Nephron progenitor cell (in vitro differentiated cells): ENCODE measurements at regions not wholly inside any gene's neighbourhood (a gene's known extent, or its start where the extent isn't known, plus 50 kb on each side); places are given as distances from the start of the nearest gene placed in this dataset.

Experiments used
- DNase-seq: peaks from one replicate; pipeline ENCODE4 v3.0.0; 2021
- H3K27ac Mint-ChIP-seq: 2 replicates; pipeline ENCODE4 v1.8.0; 2021; ENCODE audit warnings: mild to moderate bottlenecking, moderate library complexity, mixed read lengths
- H3K27me3 Mint-ChIP-seq: 2 replicates; pipeline ENCODE4 v1.8.0; 2021; ENCODE audit warnings: mild to moderate bottlenecking, low read depth, mixed read lengths; ENCODE audit not compliant: poor library complexity
- H3K36me3 Mint-ChIP-seq: 2 replicates; pipeline ENCODE4 v1.8.0; 2021; ENCODE audit warnings: low read depth, mixed read lengths
- H3K4me1 Mint-ChIP-seq: 2 replicates; pipeline ENCODE4 v1.8.0; 2021; ENCODE audit warnings: mixed read lengths
- H3K4me3 Mint-ChIP-seq: 2 replicates; pipeline ENCODE4 v1.8.0; 2021; ENCODE audit warnings: mild to moderate bottlenecking, moderate library complexity, mixed read lengths
- H3K9me3 Mint-ChIP-seq: 2 replicates; pipeline ENCODE4 v1.8.0; 2021; ENCODE audit warnings: mild to moderate bottlenecking, moderate library complexity, mixed read lengths
- TF ChIP-seq, protein P1 (sequence below): fragments of 200-600 bp; sonication (generic); IDR thresholded peaks from 2 replicates; pipeline ENCODE4 v1.5.0; 2021; ENCODE audit warnings: antibody characterized with exemption

DNA sequence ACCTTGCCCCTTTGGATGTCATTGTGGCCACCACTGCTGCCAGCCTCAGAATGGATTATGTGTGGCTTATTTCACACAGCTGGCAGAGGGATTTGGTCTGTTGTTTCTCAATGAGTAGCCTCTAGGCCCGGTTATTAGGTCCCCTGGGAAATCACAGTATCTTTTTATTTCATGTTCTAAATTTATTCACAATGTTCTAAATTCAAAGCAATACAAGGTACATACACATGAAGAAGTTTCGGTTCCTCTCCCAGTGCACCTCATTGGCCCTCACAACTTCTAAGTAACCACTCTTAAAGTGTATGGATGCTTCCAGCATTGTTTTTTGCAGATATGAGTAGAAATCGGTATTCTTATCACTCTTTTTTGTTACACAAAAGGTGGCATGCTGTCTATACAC lies 262.7 kb downstream of the RCHY1 start:
- no peak overlapping the region for H3K4me3 Mint-ChIP-seq
- no peaks in the 10 kb centered on the region for H3K9me3 Mint-ChIP-seq
- peaks cover 44% of the 10 kb centered on the region for H3K4me1 Mint-ChIP-seq
- TF ChIP-seq, protein P1, sequence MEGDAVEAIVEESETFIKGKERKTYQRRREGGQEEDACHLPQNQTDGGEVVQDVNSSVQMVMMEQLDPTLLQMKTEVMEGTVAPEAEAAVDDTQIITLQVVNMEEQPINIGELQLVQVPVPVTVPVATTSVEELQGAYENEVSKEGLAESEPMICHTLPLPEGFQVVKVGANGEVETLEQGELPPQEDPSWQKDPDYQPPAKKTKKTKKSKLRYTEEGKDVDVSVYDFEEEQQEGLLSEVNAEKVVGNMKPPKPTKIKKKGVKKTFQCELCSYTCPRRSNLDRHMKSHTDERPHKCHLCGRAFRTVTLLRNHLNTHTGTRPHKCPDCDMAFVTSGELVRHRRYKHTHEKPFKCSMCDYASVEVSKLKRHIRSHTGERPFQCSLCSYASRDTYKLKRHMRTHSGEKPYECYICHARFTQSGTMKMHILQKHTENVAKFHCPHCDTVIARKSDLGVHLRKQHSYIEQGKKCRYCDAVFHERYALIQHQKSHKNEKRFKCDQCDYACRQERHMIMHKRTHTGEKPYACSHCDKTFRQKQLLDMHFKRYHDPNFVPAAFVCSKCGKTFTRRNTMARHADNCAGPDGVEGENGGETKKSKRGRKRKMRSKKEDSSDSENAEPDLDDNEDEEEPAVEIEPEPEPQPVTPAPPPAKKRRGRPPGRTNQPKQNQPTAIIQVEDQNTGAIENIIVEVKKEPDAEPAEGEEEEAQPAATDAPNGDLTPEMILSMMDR = no peak
- DNase-seq = no peak
- peak overlapping the region; percentile 84 for H3K27ac Mint-ChIP-seq
- peaks cover 8% of the 10 kb centered on the region for H3K27me3 Mint-ChIP-seq
- H3K36me3 Mint-ChIP-seq = no peaks in the 10 kb centered on the region

DNA sequence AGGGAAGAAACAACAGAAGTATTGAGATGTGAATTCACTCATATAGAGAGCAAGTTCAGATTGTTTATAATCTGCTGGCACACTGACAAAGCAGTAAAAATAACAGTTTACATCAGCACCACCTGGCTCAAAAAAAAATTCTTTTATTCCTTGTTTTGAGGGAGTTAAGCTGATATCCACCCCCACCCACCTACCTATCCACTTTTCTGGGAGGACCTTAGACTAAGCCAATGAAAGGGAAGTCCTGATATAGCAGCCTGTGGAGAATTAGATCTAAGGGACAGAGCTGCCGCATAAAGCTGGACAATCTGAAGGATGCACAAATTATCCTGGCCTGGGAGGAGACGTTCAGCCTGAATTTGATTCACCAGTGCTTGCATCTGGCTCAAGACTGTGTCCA lies 264.5 kb downstream of the RCHY1 start:
- Mint-ChIP-seq H3K4me3 (no peak overlapping the region), H3K27me3 (peaks cover 8% of the 10 kb centered on the region), H3K36me3 (no peaks in the 10 kb centered on the region), H3K9me3 (peaks cover 8% of the 10 kb centered on the region), H3K27ac (no peak overlapping the region), H3K4me1 (peaks cover 39% of the 10 kb centered on the region)
- TF ChIP-seq, protein P1 = no peak
- no peak for DNase-seq

DNA sequence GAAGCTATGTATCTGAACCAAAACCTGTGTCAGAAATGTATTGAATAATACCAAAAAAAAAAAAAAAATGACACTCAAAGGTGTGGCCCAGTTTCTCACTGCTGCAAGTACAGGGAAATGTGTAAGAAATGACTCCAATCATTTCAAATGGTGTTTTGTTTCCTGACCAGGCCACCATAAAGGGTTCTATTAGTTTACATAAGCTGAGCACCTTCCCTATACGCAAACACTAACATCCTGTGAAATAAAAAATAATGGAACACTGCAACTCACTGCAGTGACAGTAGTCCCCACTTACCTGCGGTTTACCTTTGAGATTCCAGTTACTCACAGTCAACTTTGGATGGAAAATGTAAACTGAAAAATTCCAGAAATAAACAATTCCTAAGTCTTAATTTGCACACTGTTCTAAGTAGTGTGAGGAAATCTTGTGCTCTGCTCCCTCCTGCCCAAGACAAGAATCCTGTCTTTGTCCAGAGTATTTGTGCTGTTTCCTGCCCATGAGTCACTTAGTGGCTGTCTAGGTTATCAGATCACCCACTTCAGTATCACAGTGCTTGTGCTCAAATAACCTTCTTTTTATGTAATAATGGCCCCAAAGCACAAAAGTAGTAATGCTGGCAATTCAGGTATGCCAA lies 265.3 kb downstream of the RCHY1 start:
- peak overlapping the region; percentile 44 for H3K27ac Mint-ChIP-seq
- H3K4me1 Mint-ChIP-seq = peaks cover 37% of the 10 kb centered on the region
- peaks cover 8% of the 10 kb centered on the region for H3K27me3 Mint-ChIP-seq
- DNase-seq = no peak
- H3K9me3 Mint-ChIP-seq = peaks cover 8% of the 10 kb centered on the region
- no peaks in the 10 kb centered on the region for H3K36me3 Mint-ChIP-seq
- TF ChIP-seq, protein P1 = no peak
- H3K4me3 Mint-ChIP-seq = no peak overlapping the region

DNA sequence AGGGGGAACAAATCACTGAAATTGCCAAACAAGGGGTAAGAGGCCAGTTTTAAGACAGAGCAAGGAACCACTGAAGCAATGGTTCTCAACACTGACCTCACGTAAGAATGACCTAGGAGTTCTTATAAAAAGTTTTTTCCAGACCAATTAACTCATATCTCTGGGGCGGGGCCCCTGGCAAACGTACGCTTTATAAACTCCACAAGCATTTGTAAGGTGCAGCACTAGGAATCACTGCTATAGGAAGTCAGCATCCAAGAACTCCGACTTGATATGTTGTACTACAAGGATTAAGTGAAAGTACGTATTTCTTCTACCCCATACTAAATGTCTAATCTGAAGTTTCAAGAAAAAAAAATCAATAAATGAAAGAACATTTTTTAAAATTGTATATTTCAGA lies 269.9 kb downstream of the RCHY1 start:
- no peak overlapping the region for H3K4me3 Mint-ChIP-seq
- peaks cover 4% of the 10 kb centered on the region for H3K27me3 Mint-ChIP-seq
- TF ChIP-seq, protein P1 = no peak
- DNase-seq = no peak
- no peak overlapping the region for H3K27ac Mint-ChIP-seq
- peaks cover 10% of the 10 kb centered on the region for H3K9me3 Mint-ChIP-seq
- peaks cover 33% of the 10 kb centered on the region for H3K4me1 Mint-ChIP-seq
- H3K36me3 Mint-ChIP-seq = no peaks in the 10 kb centered on the region

DNA sequence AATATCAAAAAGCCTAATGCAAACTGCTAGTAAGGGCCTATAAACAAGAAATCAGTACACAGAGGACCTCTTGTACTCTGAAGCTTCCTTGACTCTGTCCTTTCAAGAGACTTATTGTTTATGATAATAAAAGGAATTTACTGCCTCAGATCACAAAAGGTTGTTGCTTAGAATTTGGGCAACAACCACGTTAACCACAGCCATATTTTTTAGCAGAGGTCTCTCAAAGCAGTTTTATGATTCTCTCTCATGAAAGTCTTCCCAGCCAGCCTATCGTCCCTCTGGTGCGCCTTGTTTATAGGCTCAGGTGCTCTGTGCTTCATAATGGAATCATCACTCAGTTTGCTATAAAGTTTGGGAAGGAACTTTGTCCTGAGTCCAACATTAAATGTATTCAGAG lies 270.6 kb downstream of the RCHY1 start:
- H3K4me1 Mint-ChIP-seq = peaks cover 26% of the 10 kb centered on the region

More for the DNA sequence above, 270.6 kb downstream of the RCHY1 start:
- H3K36me3 Mint-ChIP-seq = peaks cover 8% of the 10 kb centered on the region
- no peak overlapping the region for H3K27ac Mint-ChIP-seq
- peaks cover 18% of the 10 kb centered on the region for H3K9me3 Mint-ChIP-seq
- TF ChIP-seq, protein P1 = no peak
- no peak overlapping the region for H3K4me3 Mint-ChIP-seq
- DNase-seq = no peak
- H3K27me3 Mint-ChIP-seq = peaks cover 4% of the 10 kb centered on the region
